HUES64 (cell line): ENCODE measurements at regions not wholly inside any gene's neighbourhood (a gene's known extent, or its start where the extent isn't known, plus 50 kb on each side); places are given as distances from the start of the nearest gene placed in this dataset.
"Not testable (repeated sequence)": the region's sequence is repeated elsewhere in the genome, so short reads cannot be mapped to it uniquely, and the experiment has no call there.

Experiments
- H3K27ac ChIP-seq: 2 replicates; pipeline ENCODE4 v1.7.0; 2013; ENCODE audit warnings: low read depth, low read length, inconsistent platforms
- H3K27me3 ChIP-seq: 2 replicates; pipeline ENCODE4 v1.6.1; 2013; ENCODE audit warnings: mild to moderate bottlenecking, low read length; ENCODE audit not compliant: insufficient read depth
- H3K36me3 ChIP-seq: 2 replicates; pipeline ENCODE4 v1.6.1; 2013; ENCODE audit warnings: mild to moderate bottlenecking, low read length; ENCODE audit not compliant: insufficient read depth
- H3K4me1 ChIP-seq: 2 replicates; pipeline ENCODE4 v1.6.1; 2013; ENCODE audit warnings: mild to moderate bottlenecking, low read length, moderate library complexity; ENCODE audit not compliant: insufficient read depth
- H3K4me3 ChIP-seq: 2 replicates; pipeline ENCODE4 v1.5.1; 2013; ENCODE audit warnings: mild to moderate bottlenecking, low read length, moderate library complexity
- H3K9ac ChIP-seq: 2 replicates; pipeline ENCODE4 v1.6.1; 2013; ENCODE audit warnings: mild to moderate bottlenecking, low read depth, low read length
- H3K9me3 ChIP-seq: 2 replicates; pipeline ENCODE4 v1.6.1; 2013; ENCODE audit warnings: low read depth, low read length; ENCODE audit not compliant: insufficient read depth
- WGBS: fragments of 150-250, 120-280 bp; methylation state at CpG from one replicate; pipeline ENCODE4 v1.1.7; 2013; ENCODE audit warnings: missing lambda C conversion rate; 5-methylcytosine and 5-hydroxymethylcytosine counted together

- H3K27me3 ChIP-seq, H3K36me3 ChIP-seq, H3K9ac ChIP-seq, H3K4me1 ChIP-seq, H3K9me3 ChIP-seq, H3K4me3 ChIP-seq, H3K27ac ChIP-seq: not testable (repeated sequence)
- WGBS: no CpG with 5 or more reads among the region's 2 CpGs
Observed at GRCh38 chr2:111331099-111331724, 210.5 kb downstream of the BCL2L11 start.

- not testable (repeated sequence) for H3K27me3 ChIP-seq, H3K4me3 ChIP-seq
Observed at GRCh38 chr2:111335220-111335907, 214.7 kb downstream of the BCL2L11 start.

DNA sequence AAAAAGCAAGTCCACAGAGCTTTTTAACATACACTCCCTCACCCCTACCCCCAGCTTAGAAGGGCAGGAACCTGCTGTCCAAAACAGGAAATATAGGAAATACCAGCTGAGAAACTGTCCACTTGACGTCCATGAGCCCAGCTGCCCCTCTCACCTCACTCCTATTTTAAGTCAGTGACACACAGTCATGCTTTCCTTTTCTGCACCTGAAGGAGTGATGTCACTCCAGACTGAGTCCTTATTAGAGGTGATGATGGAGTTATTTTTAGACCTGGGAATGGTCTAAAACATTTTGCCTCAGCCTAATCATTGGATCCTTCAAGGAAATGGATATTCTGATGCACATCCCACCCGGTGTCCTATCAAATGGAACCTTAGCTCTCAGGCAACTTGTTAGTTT lies 217.8 kb downstream of the BCL2L11 start:
- H3K27me3 ChIP-seq, H3K9me3 ChIP-seq, H3K27ac ChIP-seq, H3K4me3 ChIP-seq, H3K4me1 ChIP-seq, H3K36me3 ChIP-seq, H3K9ac ChIP-seq: not testable (repeated sequence)
- WGBS: no CpG with 5 or more reads among the region's 2 CpGs

More at GRCh38 chr2:111335220-111335907, 214.7 kb downstream of the BCL2L11 start:
- not testable (repeated sequence) for H3K9ac ChIP-seq, H3K36me3 ChIP-seq, H3K4me1 ChIP-seq, H3K27ac ChIP-seq, H3K9me3 ChIP-seq

GRCh38 chr2:111339476-111339875 lies 218.8 kb downstream of the BCL2L11 start:
- H3K4me3 ChIP-seq, H3K9ac ChIP-seq, H3K36me3 ChIP-seq, H3K27ac ChIP-seq, H3K4me1 ChIP-seq, H3K27me3 ChIP-seq, H3K9me3 ChIP-seq: not testable (repeated sequence)
- WGBS: no CpG with 5 or more reads among the region's 1 CpG

DNA sequence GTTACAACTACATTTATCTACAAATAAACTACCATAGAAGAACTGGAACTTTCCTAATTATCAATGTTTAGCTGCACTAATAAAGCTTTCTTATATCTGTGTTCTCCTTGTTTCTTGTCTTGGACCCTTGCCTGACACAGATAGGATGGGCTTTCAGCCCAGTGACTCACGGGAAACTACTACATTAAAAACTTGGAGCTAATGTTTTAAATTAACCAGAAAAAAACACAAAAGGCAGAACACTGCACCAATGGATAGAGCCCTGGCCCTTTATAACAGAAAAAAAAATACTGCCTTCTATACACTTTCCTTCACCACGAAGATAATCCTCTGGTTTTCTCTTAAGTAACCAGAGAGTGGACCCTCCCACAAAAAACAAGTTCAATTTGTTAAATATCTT lies 223.9 kb downstream of the BCL2L11 start:
- not testable (repeated sequence) for H3K27me3 ChIP-seq, H3K27ac ChIP-seq, H3K4me3 ChIP-seq, H3K9me3 ChIP-seq, H3K4me1 ChIP-seq, H3K36me3 ChIP-seq, H3K9ac ChIP-seq
- 80% methylated on average over 1 of the region's 2 CpGs for WGBS

DNA sequence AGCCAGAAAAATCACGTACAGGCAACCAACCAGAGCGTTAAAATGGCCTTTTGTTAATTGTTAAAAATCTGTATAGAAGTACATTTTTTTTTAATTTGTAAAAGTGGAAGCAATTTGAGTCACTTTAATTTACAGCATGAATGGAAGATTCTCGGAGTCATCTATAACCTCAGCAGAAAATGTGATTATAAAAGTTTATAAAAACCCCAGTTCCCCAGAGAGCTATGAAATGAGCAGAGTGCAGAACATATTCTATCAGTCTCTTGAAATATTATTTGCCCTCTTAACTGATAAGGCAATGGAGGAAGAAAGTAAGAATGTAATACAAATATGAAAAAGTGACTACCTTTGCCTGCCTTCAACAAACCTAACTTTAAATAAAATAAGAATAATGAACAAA lies 224.7 kb downstream of the BCL2L11 start:
- H3K4me1 ChIP-seq, H3K4me3 ChIP-seq, H3K27ac ChIP-seq, H3K27me3 ChIP-seq, H3K9me3 ChIP-seq, H3K36me3 ChIP-seq, H3K9ac ChIP-seq: not testable (repeated sequence)
- no CpG with 5 or more reads among the region's 3 CpGs for WGBS

DNA sequence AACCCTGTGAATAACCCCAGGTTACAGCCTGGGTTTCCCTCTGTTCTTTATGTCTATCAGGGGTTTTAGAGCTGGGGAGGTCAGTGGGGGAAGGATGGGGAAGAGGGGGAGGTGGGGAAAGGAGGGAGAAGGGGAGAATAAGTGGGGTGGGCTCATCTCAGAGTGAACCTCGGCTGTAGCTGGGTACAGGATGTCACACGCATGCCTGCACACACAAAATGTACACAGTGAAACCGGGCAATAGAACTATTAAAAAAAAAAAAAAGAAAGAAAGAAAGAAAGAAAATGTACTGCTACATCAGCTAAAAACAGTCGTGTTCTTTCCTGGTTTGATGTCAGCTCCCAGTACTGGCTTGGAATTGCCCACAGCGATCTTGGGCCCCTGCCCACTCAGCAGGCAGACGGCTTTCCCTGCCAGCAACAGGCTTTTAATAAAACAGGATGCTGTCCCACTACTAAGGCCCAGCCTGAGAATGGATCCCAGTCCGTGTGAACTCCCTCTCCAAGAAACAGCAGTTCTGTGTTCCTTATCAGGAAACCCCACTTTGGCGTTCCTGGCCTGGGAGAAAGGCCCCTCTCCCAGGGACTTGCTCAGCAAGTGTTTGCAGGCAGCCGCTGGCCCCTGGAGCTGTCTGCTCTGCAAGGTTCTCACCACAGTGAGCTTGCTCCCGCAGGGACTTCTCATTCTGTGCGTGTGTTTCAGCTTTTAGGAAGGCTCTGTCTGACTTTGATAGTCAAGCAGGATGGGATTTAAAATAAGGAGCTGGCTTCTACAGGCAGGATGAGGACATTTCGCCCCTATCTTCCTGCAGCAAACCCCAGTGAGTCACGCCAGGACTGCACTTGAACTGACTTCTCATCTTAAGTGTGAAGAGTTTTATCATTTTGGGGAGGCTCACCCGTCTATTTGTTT lies 225.6 kb downstream of the BCL2L11 start:
- 89% methylated on average over 3 of the region's 14 CpGs for WGBS
- H3K9ac ChIP-seq, H3K27ac ChIP-seq: not testable (repeated sequence)

GRCh38 chr2:111347695-111348094 lies 227.0 kb downstream of the BCL2L11 start:
- not testable (repeated sequence) for H3K36me3 ChIP-seq, H3K9me3 ChIP-seq, H3K27ac ChIP-seq, H3K27me3 ChIP-seq, H3K4me1 ChIP-seq, H3K9ac ChIP-seq, H3K4me3 ChIP-seq
- WGBS: no CpG with 5 or more reads among the region's 1 CpG

More for the DNA sequence above, 225.6 kb downstream of the BCL2L11 start:
- not testable (repeated sequence) for H3K4me3 ChIP-seq, H3K4me1 ChIP-seq, H3K9me3 ChIP-seq, H3K27me3 ChIP-seq, H3K36me3 ChIP-seq

GRCh38 chr2:111348316-111348715 lies 227.6 kb downstream of the BCL2L11 start:
- not testable (repeated sequence) for H3K36me3 ChIP-seq, H3K4me3 ChIP-seq, H3K9ac ChIP-seq, H3K9me3 ChIP-seq, H3K4me1 ChIP-seq, H3K27ac ChIP-seq, H3K27me3 ChIP-seq
- no CpG with 5 or more reads among the region's 7 CpGs for WGBS

DNA sequence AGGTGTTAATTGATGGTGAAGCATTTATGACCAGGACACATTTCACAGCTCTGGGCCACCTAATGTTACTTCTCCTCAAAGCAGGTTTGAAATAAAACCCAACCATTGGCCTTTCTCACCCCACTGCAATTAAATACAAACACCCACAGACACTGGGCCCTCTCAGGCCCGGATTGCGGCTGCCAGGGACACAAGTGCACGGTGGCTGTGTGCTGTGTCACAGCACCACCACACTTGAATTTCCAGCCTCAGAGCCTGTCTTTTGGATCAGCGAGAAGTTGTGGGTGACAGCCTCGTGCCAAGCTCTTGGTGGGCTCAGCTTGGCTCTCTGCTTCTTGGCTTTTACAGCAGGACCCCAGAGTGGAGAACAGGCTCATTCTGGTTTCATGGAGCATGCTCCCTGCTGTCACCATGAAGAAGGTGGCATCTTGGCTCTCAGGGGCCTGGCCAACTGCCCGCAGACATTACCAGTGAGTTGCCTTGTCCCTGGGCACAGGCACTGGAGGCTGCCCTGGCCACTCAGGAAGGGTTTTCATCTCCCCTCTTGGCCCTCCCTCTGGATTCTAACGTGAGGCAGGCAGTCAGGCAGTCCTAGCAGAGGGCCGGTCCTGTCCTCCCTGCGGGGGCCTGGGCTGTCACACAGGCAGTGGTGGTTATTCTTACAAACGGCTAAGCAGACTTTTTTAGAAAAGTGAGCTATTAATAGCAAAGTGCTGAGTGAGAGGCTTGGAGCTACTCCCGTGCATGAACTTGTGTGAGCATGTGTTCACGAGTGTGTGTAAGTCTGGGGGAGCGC lies 234.5 kb downstream of the BCL2L11 start:
- not testable (repeated sequence) for H3K4me1 ChIP-seq, H3K9ac ChIP-seq, H3K4me3 ChIP-seq, H3K36me3 ChIP-seq, H3K27me3 ChIP-seq, H3K9me3 ChIP-seq, H3K27ac ChIP-seq
- 92% methylated on average over 7 of the region's 13 CpGs for WGBS
